OCI-LY1 (cell line): ENCODE measurements at regions not wholly inside any gene's neighbourhood (a gene's known extent, or its start where the extent isn't known, plus 50 kb on each side); places are given as distances from the start of the nearest gene placed in this dataset.
"Not testable (repeated sequence)": the region's sequence is repeated elsewhere in the genome, so short reads cannot be mapped to it uniquely, and the experiment has no call there.

Experiments used
- CTCF ChIP-seq: fragments of 200-600 bp; sonication (generic), shearing (Covaris generic); IDR thresholded peaks from 2 replicates; pipeline ENCODE4 v1.5.1; 2017; ENCODE audit warnings: mild to moderate bottlenecking, antibody characterized with exemption, low read length, moderate library complexity, mixed read lengths
- EZH2 ChIP-seq: fragments of 200-600 bp; sonication (generic), shearing (Covaris generic); IDR thresholded peaks from 2 replicates; pipeline ENCODE4 v1.8.0; 2017; ENCODE audit warnings: borderline replicate concordance, mixed run types, mild to moderate bottlenecking, antibody characterized with exemption, low read length, moderate library complexity, mixed read lengths

- not testable (repeated sequence) for TF ChIP-seq CTCF, EZH2
Observed at GRCh38 chrX:106291779-106292390, 123.8 kb downstream of the PWWP3B start.
